GM19452 (cell line): ENCODE measurements at regions not wholly inside any gene's neighbourhood (a gene's known extent, or its start where the extent isn't known, plus 50 kb on each side); places are given as distances from the start of the nearest gene placed in this dataset.
"Not testable (repeated sequence)": the region's sequence is repeated elsewhere in the genome, so short reads cannot be mapped to it uniquely, and the experiment has no call there.

Experiments used
- ATAC-seq: cut with Tn5 transposase; IDR thresholded peaks from one replicate; pipeline ENCODE4 v1.9.1; 2021; ENCODE audit not compliant: unreplicated experiment

GRCh38 chr15:93759629-93760028 is 471.7 kb upstream of the MCTP2 start:
- ATAC-seq: no peak

GRCh38 chr15:93758824-93759223 is 472.5 kb upstream of the MCTP2 start:
- no peak for ATAC-seq

- ATAC-seq: no peak
These were observed 482.7 kb upstream of the MCTP2 start for GRCh38 chr15:93748710-93749109.

GRCh38 chr15:93734976-93735375 is 496.4 kb upstream of the MCTP2 start:
- ATAC-seq: not testable (repeated sequence)

GRCh38 chr15:93730724-93731123 is 500.6 kb upstream of the MCTP2 start:
- ATAC-seq: no peak

GRCh38 chr15:93722165-93722564 is 509.2 kb upstream of the MCTP2 start:
- no peak for ATAC-seq

GRCh38 chr15:93720607-93721006 is 510.8 kb upstream of the MCTP2 start:
- ATAC-seq: no peak

GRCh38 chr15:93719921-93720351 is 511.4 kb upstream of the MCTP2 start:
- ATAC-seq: no peak

GRCh38 chr15:93716615-93717231 is 514.6 kb upstream of the MCTP2 start:
- ATAC-seq: no peak

- ATAC-seq: no peak
These were observed 521.7 kb upstream of the MCTP2 start for GRCh38 chr15:93709708-93710107.

GRCh38 chr15:93708724-93709445 is 522.5 kb upstream of the MCTP2 start:
- no peak for ATAC-seq

- ATAC-seq: no peak
These were observed 523.6 kb upstream of the MCTP2 start for GRCh38 chr15:93707751-93708150.

- no peak for ATAC-seq
These were observed 524.7 kb upstream of the MCTP2 start for GRCh38 chr15:93706495-93707292.

GRCh38 chr15:93705753-93706455 is 525.5 kb upstream of the MCTP2 start:
- ATAC-seq: no peak

GRCh38 chr15:93703092-93703739 is 528.1 kb upstream of the MCTP2 start:
- no peak for ATAC-seq

GRCh38 chr15:93700051-93700450 is 531.3 kb upstream of the MCTP2 start:
- no peak for ATAC-seq

- no peak for ATAC-seq
These were observed 537.3 kb upstream of the MCTP2 start for GRCh38 chr15:93694033-93694432.

GRCh38 chr15:93683651-93684050 is 547.7 kb upstream of the MCTP2 start:
- no peak for ATAC-seq

GRCh38 chr15:93671387-93671943 is 559.9 kb upstream of the MCTP2 start:
- no peak for ATAC-seq

- ATAC-seq: no peak
These were observed 560.4 kb upstream of the MCTP2 start for GRCh38 chr15:93670931-93671330.
